Upper lobe of right lung (tissue), 1 donor: ENCODE measurements at regions not wholly inside any gene's neighbourhood (a gene's known extent, or its start where the extent isn't known, plus 50 kb on each side); places are given as distances from the start of the nearest gene placed in this dataset.

Source experiments
- ATAC-seq: fragments of 200-7000 bp; cut with Tn5 transposase; one replicate; pipeline ENCODE4 v1.9.1; 2020; ENCODE audit warnings: mild to moderate bottlenecking, moderate library complexity
- DNase-seq: peaks from one replicate; pipeline ENCODE4 v3.0.0-alpha.2; 2020
- H3K27ac ChIP-seq: fragments of 200-600 bp; one replicate; pipeline ENCODE4 v1.8.0; 2022
- H3K27me3 ChIP-seq: fragments of 200-600 bp; one replicate; pipeline ENCODE4 v1.8.0; 2022; ENCODE audit warnings: mild to moderate bottlenecking
- H3K36me3 ChIP-seq: fragments of 200-600 bp; one replicate; pipeline ENCODE4 v1.8.0; 2022
- H3K4me1 ChIP-seq: fragments of 200-600 bp; one replicate; pipeline ENCODE4 v1.8.0; 2022
- H3K4me3 ChIP-seq: fragments of 200-600 bp; one replicate; pipeline ENCODE4 v1.8.0; 2022; ENCODE audit warnings: mild to moderate bottlenecking
- H3K9me3 ChIP-seq: fragments of 200-600 bp; one replicate; pipeline ENCODE4 v1.8.0; 2022
- intact Hi-C: fragments of 100-400 bp; cut with DNase I; formaldehyde crosslinking; loops from one replicate; pipeline ENCODE4 v1.11.0; 2022
- TF ChIP-seq, protein P1 (sequence below): fragments of 200-600 bp; IDR thresholded peaks from one replicate; pipeline ENCODE4 v1.8.0; 2022; ENCODE audit warnings: antibody characterized with exemption
- donor health status: DM: no; HTN: yes; CAD: no; lungs with severe emphysema.

GRCh38 chr21:38721958-38722357, 83.8 kb upstream of the ETS2 start:
- ATAC-seq (no peak), DNase-seq (no peak)
- no peaks in the 10 kb centered on the region for H3K9me3 ChIP-seq
- no peak overlapping the region for H3K27ac ChIP-seq
- H3K4me3 ChIP-seq: no peak overlapping the region
- no peaks in the 10 kb centered on the region for H3K36me3 ChIP-seq
- no peaks in the 10 kb centered on the region for H3K27me3 ChIP-seq
- TF ChIP-seq, protein P1, sequence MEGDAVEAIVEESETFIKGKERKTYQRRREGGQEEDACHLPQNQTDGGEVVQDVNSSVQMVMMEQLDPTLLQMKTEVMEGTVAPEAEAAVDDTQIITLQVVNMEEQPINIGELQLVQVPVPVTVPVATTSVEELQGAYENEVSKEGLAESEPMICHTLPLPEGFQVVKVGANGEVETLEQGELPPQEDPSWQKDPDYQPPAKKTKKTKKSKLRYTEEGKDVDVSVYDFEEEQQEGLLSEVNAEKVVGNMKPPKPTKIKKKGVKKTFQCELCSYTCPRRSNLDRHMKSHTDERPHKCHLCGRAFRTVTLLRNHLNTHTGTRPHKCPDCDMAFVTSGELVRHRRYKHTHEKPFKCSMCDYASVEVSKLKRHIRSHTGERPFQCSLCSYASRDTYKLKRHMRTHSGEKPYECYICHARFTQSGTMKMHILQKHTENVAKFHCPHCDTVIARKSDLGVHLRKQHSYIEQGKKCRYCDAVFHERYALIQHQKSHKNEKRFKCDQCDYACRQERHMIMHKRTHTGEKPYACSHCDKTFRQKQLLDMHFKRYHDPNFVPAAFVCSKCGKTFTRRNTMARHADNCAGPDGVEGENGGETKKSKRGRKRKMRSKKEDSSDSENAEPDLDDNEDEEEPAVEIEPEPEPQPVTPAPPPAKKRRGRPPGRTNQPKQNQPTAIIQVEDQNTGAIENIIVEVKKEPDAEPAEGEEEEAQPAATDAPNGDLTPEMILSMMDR: no peak
- intact Hi-C loops: no loop called here
- H3K4me1 ChIP-seq: no peaks in the 10 kb centered on the region

DNA sequence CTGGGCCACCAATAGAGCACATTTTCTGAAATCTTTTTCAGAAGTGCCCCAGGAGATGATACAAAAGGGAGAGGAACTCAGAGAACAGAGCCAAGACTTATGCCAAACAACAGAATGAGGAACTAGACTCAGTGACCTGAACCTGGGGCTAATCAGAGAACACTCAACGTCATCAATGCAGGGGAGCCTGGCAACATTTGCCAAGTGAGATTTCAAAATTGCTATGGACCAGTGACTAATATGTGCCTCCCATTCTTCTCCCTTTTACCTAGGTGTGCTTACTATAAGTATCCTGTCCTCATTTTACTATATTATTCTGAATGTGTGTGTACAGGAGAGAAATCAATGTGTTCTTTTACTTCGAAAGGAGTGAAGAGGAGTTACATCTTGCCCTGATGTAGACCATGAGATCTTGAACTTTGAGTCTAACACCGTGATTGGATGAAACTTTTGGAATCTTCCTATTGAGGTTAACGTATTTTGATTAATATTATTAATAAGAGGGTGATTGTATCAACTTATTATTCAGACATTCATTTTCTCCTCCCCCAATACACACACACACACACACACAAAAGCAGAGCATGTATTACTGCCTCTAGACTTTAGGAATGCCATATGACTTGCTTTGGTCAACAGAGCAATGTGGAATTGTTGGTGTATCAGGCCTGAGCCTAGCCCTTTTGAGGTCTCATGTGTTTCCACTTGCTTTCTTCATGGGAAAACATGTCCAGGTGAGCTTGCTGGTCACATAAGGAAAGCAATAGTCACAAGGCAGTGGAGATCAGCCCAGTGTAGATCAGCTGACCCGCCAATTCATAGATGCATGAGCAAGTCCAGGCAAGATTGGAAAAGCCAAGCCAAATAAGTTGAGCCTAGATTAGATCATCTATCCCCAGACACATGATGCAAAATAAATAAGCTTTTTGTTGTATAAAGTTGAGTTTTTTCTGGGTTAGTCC, 80.3 kb upstream of the ETS2 start:
- TF ChIP-seq, protein P1: no peak

GRCh38 chr21:38726482-38726881, 79.2 kb upstream of the ETS2 start:
- Histone ChIP-seq H3K27ac (no peak overlapping the region), H3K4me1 (no peaks in the 10 kb centered on the region), H3K27me3 (no peaks in the 10 kb centered on the region), H3K36me3 (no peaks in the 10 kb centered on the region), H3K9me3 (no peaks in the 10 kb centered on the region), H3K4me3 (no peak overlapping the region)
- TF ChIP-seq, protein P1: no peak
- ATAC-seq (no peak), DNase-seq (no peak)
- intact Hi-C loops: no loop called here

More for the DNA sequence above, 80.3 kb upstream of the ETS2 start:
- Histone ChIP-seq H3K4me3 (no peak overlapping the region), H3K27me3 (no peaks in the 10 kb centered on the region), H3K36me3 (no peaks in the 10 kb centered on the region), H3K9me3 (no peaks in the 10 kb centered on the region), H3K4me1 (no peaks in the 10 kb centered on the region), H3K27ac (no peak overlapping the region)
- intact Hi-C loops: no loop called here
- DNase-seq (no peak), ATAC-seq (no peak)

DNA sequence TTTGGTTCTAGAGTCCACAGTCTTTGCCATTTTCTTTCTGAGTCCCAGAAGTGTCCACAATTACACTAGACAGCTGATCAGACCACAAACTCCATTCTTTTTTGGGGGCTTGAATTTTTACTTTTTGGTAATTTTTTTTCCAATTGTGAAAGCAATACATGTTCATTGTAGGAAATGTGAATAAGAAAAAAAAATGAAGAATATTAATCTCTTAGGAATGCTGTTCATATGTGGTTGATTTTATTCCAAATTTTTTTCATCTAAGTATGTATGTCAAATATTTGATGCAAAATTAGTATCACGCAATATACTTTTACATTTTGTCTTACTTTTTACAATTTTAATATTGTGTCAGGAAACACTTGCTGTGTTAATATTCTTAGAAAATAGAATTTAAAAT, 76.4 kb upstream of the ETS2 start:
- H3K4me1 ChIP-seq: peaks cover 2% of the 10 kb centered on the region
- intact Hi-C loops: no loop called here
- no peak for DNase-seq
- H3K36me3 ChIP-seq: no peaks in the 10 kb centered on the region
- ATAC-seq: no peak
- H3K4me3 ChIP-seq: no peak overlapping the region
- H3K9me3 ChIP-seq: no peaks in the 10 kb centered on the region
- TF ChIP-seq, protein P1: no peak
- no peaks in the 10 kb centered on the region for H3K27me3 ChIP-seq
- no peak overlapping the region for H3K27ac ChIP-seq

- H3K4me1 ChIP-seq: peaks cover 8% of the 10 kb centered on the region
- no peak for DNase-seq
- TF ChIP-seq, protein P1: no peak
- intact Hi-C loops: loop anchor here (5.0 to 10.0 kb wide), 2 partner anchors 85 to 407 kb away; no protein-coding TSS in a partner anchor
- ATAC-seq: no peak
- H3K4me3 ChIP-seq: no peak overlapping the region
- no peak overlapping the region for H3K27ac ChIP-seq
- H3K27me3 ChIP-seq: no peaks in the 10 kb centered on the region
- no peaks in the 10 kb centered on the region for H3K9me3 ChIP-seq
- H3K36me3 ChIP-seq: no peaks in the 10 kb centered on the region
These were observed 75.9 kb upstream of the ETS2 start for GRCh38 chr21:38729754-38730379.
